Vagina (tissue), 2 donors: ENCODE measurements at regions not wholly inside any gene's neighbourhood (a gene's known extent, or its start where the extent isn't known, plus 50 kb on each side); places are given as distances from the start of the nearest gene placed in this dataset.
A peak's percentile ranks its signal among the peaks of the same experiment; 100 is the strongest.

Experiments
- DNase-seq, 2 donors: peaks; one replicate each; pipeline ENCODE4 v3.0.0-alpha.2; 2017; ENCODE audit errors: extremely low spot score in 2 of 2
- H3K27ac ChIP-seq: fragments of 200-600 bp; sonication (generic); one replicate; pipeline ENCODE4 v1.5.1; 2019
- H3K27me3 ChIP-seq: fragments of 200-600 bp; sonication (generic); one replicate; pipeline ENCODE4 v1.5.1; 2019
- H3K36me3 ChIP-seq, 2 donors: fragments of 200-600 bp; sonication (generic); one replicate each; pipeline ENCODE4 v1.5.1; 2017 to 2019
- H3K4me1 ChIP-seq: fragments of 200-600 bp; sonication (generic); one replicate; pipeline ENCODE4 v1.5.1; 2019
- H3K4me3 ChIP-seq, 2 donors: fragments of 200-600 bp; sonication (generic); 1 replicate in 1 of 2; 2 replicates in 1 of 2; pipeline ENCODE4 v1.5.1; 2016 to 2019
- H3K9me3 ChIP-seq: fragments of 200-600 bp; sonication (generic); one replicate; pipeline ENCODE4 v1.5.1; 2019
- CTCF ChIP-seq, 3 experiments: fragments of 450-650 bp in 2 of 3; fragments of 200-600 bp in 1 of 3; sonication (generic) in 1 of 3; IDR thresholded peaks; one replicate each; pipeline ENCODE4 v1.5.1; 2017 to 2019; ENCODE audit warnings: antibody characterized with exemption in 3 of 3, mild to moderate bottlenecking in 2 of 3, moderate library complexity in 2 of 3
- POLR2A ChIP-seq, 2 donors: fragments of 450-650 bp; IDR thresholded peaks; one replicate each; pipeline ENCODE4 v1.6.1; 2017; ENCODE audit warnings: antibody characterized with exemption in 2 of 2, mild to moderate bottlenecking in 2 of 2, moderate library complexity in 2 of 2
- POLR2AphosphoS5 ChIP-seq, 2 donors: sonication (generic); formaldehyde crosslinking; IDR thresholded peaks; one replicate each; pipeline ENCODE4 v1.9.0; 2017; ENCODE audit warnings: antibody characterized with exemption in 2 of 2, mild to moderate bottlenecking in 2 of 2, low read depth in 1 of 2; ENCODE audit not compliant: insufficient read depth in 1 of 2
- intact Hi-C: fragments of 100-400 bp; cut with DNase I; formaldehyde crosslinking; loops from one replicate; pipeline ENCODE4 v1.15.1; 2023

DNA sequence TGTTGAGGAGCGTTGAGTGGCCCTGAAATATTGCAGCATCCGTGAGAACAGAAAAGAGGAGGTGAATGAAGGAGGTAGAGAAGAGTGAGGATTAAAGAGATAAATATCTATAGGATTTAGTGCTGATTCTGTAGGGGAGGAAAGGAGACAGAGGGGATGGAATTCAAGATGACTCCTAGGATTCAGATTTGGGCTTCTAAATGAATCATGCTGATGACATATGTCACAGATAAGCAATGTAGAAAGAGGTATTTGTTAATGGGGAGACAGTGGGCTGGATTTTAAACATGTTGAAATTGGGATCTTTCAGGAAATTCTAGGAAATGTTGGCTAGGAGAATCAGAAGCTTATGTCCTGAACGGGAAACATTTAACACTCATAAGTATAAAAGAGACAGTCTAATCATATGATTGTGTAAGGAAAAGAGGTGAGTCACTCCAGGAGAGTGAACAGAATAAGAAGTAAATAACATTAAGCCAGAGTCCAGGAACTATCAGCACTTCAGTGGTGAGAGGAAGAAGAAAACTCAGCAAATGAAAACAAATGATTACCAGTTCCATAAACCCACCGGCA, 58.1 kb upstream of the DIO2 start:
- Histone ChIP-seq H3K27me3 (no peaks in the 10 kb centered on the region), H3K36me3 (no peaks in the 10 kb centered on the region), H3K4me1 (peaks cover 21% of the 10 kb centered on the region), H3K4me3 (no peak overlapping the region), H3K27ac (peak overlapping the region; percentile 68), H3K9me3 (no peaks in the 10 kb centered on the region)
- TF ChIP-seq POLR2AphosphoS5 (IDR thresholded peaks at IDR 0.05; ENCODE audit: insufficient read depth in 1 of 2, low read depth in 1 of 2), result peak in 1 of 2 donors; percentile 40
- no peak for TF ChIP-seq POLR2A (IDR thresholded peaks at IDR 0.05)
- intact Hi-C loops, result no loop called here
- no peak for DNase-seq

DNA sequence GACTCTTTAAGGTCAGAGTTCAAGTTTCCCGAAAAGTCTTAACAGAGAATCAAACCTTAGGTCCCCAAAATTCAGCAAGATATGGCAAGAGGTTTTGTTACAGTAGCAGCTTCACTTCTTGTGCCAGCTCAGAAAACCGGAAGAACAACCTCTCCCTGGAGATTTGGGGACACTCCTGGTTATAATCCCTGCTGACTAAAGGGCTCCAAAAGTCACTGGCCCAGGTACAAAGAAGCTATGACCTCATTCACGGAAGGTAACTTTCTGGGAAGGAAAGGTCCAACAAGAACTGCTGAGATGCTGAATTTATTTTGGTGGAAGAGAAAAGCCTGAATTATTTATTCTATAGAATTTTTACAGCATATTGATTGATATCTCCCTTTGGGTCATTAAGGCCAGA, 55.6 kb upstream of the DIO2 start:
- Histone ChIP-seq H3K4me3 (no peak overlapping the region), H3K36me3 (no peaks in the 10 kb centered on the region), H3K27ac (no peak overlapping the region), H3K27me3 (no peaks in the 10 kb centered on the region), H3K4me1 (peaks cover 21% of the 10 kb centered on the region), H3K9me3 (no peaks in the 10 kb centered on the region)
- TF ChIP-seq POLR2A (IDR thresholded peaks at IDR 0.05) (no peak), POLR2AphosphoS5 (IDR thresholded peaks at IDR 0.05; ENCODE audit: insufficient read depth in 1 of 2, low read depth in 1 of 2) (peak in 1 of 2 donors; percentile 60)
- DNase-seq, result no peak
- intact Hi-C loops, result no loop called here

GRCh38 chr14:80264702-80265101, 53.4 kb upstream of the DIO2 start:
- no peak for DNase-seq
- Histone ChIP-seq H3K4me1 (peaks cover 28% of the 10 kb centered on the region), H3K27ac (no peak overlapping the region), H3K27me3 (no peaks in the 10 kb centered on the region), H3K36me3 (no peaks in the 10 kb centered on the region), H3K4me3 (no peak overlapping the region), H3K9me3 (no peaks in the 10 kb centered on the region)
- intact Hi-C loops, result no loop called here
- TF ChIP-seq CTCF (IDR thresholded peaks at IDR 0.05), result no peak
